ENCODE measurements at regions not wholly inside any gene's neighbourhood (a gene's known extent, or its start where the extent isn't known, plus 50 kb on each side); places are given as distances from the start of the nearest gene placed in this dataset.
A peak's percentile ranks its signal among the peaks of the same experiment; 100 is the strongest.
"Not testable (repeated sequence)": the region's sequence is repeated elsewhere in the genome, so short reads cannot be mapped to it uniquely, and the experiment has no call there.

GRCh38 chr12:25386831-25387731 is 136.4 kb upstream of the KRAS start:
- intact Hi-C loops (cut with DNase I), result no loop called here
- DNase-seq, result peak; percentile 84
- peak; percentile 39 to 51 for ATAC-seq

GRCh38 chr12:25384893-25385248 is 134.1 kb upstream of the KRAS start:
- intact Hi-C loops (cut with DNase I), result no loop called here
- DNase-seq (no peak), ATAC-seq (no peak)

- DNase-seq, result no peak
- no peak for ATAC-seq
- intact Hi-C loops (cut with DNase I), result no loop called here
Observed at GRCh38 chr12:25384038-25384892, 133.5 kb upstream of the KRAS start.

GRCh38 chr12:25382311-25383106 is 131.8 kb upstream of the KRAS start:
- ATAC-seq (no peak), DNase-seq (no peak)
- intact Hi-C loops (cut with DNase I), result no loop called here

DNA sequence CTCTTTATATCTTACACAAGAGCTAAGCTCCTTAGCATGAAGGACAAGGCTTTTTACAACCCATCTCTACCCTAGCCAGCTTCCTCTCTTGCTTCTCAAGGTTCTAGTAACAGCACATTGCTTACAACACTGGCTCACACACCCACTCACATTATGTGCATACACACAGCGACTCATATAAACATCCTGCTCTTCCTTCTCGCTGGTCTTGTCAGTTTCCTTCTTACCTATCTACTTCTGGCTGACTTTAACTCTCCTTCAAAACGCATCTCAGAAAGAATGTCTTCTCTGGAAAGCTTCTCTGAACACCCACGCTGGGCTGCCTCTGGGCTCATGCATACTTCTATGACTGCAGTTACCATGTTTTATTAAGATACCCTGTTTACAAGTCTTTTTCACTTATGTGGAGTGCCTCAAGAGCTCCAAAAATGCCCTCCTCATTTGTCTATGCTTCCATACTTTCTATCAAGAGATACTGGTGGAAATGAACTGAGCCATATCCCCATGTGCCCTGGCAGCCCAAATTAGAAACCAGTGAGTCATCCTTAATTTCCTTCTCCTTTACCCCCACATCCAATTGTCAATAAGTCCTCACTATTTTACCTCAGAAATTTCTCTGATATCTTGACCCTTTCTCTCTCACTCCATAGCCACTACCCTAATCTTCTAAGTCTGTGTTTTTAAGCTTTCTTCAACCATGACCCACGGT is 126.9 kb upstream of the KRAS start:
- intact Hi-C loops (cut with DNase I), result no loop called here
- ATAC-seq (peak in 1 of 2 donors; percentile 38), DNase-seq (no peak)

GRCh38 chr12:25376985-25377384 is 126.3 kb upstream of the KRAS start:
- intact Hi-C loops (cut with DNase I), result no loop called here
- ATAC-seq (no peak), DNase-seq (no peak)

DNA sequence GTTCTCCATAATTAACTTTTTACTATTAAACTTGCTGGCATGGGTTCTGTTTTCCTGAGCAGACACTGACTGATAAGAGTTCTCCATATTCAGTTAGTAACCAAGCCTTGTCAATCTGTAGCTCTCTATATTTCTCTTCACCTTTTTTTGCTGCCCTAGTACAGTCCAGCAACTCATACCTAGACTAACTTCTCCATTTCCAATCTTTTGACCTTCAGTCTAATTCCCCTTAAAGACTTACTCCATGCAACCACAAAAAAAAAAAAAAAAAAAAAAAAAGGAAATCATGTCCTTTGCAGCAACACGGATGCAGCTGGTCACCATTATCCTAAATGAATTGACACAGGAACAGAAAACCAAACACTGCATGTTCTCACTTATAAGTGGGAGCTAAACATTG is 125.7 kb upstream of the KRAS start:
- DNase-seq (no peak), ATAC-seq (no peak)
- intact Hi-C loops (cut with DNase I), result no loop called here

DNA sequence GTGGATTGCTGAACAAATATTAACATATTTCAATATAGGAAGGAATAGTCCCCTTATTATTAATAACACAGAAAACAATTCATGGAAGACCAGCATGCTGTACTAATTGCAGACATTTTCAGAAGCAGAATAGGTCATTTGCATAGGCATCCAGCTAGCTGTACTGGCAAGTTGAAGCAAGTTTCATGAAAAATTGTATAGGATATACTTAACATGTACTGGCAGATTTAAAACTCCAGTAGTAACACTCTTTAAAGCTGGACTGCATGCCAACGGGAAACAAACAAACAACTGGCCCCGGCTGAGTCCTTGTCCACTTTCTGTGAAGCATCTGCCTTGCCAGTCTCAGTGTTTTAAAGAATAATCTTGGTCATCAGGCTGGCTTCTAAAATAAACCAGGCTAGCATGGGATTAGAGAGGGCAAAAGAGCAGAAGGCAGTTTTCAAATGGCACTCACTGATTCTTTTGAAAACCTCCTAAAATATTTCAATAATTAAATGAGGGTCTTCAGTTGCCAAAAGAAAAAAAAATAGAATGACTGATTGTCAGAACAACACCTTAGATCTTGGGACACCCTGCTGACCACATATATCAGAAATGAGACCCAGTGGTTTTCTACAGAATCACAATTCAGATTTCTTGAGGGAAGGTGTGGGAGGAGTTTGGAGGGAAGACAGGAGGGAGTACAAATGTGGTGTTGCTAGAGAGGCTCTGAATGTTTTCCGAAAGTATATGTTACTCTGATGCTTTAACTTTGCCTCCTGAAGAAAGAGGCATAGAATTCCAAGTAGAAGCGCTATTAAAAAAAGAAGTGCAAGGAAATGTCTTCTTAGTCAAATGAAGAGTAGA is 122.5 kb upstream of the KRAS start:
- DNase-seq (no peak), ATAC-seq (no peak)
- intact Hi-C loops (cut with DNase I), result no loop called here

DNA sequence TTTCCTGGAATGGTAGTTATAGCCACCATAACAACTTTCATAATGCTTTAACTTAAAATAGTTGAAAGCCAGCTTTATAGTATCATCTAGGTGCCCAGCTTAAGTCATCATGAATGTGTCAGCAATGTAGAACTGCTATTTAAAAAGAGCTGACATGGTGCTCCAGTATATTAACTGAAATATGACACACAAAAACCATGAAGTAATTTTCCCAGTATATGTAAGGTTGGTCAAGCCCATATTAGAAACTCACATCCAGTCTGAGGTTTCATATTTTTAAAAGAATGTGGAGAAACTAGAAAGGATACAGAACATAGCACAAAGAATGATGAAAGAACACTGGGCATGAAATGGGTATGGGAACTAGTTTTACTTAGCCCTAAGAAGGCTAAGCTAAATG is 121.3 kb upstream of the KRAS start:
- no peak for ATAC-seq
- no peak for DNase-seq
- intact Hi-C loops (cut with DNase I), result no loop called here

DNA sequence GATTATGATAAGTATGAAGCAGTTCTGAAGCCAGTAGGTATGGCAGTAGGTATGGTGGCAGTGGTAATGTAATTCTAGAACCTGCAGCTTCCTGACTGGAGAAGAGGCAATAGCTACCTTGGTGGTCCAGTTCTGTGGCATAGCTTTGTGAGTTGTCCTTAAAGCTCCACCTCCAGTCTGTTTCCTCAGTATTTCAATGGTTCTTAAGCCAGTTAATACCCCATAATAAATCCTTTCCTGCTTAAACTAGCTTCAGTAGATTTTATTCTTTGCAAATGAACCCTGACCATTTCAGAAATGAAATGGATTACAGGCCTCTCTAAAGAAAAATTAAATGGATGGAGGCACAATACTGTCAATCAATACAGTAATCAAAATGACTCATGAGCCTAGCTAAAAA is 117.8 kb upstream of the KRAS start:
- ATAC-seq (no peak), DNase-seq (no peak)
- intact Hi-C loops (cut with DNase I), result no loop called here

DNA sequence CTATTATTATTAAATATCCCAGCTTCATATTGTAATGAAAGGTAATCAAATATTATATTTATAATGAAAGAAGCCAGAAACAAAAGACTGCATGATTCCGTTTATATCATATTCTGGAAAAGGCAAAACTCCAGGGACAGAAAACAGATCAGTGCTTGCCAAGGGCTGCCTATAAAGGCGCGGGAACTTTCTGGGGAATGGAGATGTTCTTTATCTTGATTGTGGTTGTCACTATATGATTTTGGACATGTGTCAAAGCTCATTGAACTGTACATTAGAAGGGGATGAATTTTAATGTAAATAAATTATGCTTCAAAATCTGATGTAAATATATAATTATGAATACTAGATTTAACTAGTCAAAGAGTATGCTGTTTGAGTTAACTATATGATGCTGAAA is 115.4 kb upstream of the KRAS start:
- DNase-seq, result no peak
- ATAC-seq, result no peak
- intact Hi-C loops (cut with DNase I), result no loop called here

DNA sequence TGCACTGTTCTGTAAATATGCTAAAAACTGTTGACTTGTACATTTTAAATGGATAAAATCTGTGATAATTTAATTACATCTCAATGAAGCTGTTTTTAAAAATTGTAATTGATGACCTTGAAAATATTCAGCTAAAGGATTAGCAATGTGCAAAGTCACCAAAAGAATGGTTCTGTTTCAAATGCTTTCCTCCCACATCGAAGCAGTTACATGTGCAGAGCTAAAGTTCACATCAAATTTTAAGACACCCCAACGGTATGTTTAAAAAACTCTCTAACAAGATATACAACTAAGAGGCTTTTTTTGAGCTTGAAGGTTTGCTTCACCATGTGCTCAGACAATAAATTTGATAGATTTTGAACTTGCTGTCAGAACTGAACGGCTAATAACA is 114.6 kb upstream of the KRAS start:
- intact Hi-C loops (cut with DNase I), result no loop called here
- no peak for ATAC-seq
- no peak for DNase-seq

GRCh38 chr12:25364529-25365339 is 114.0 kb upstream of the KRAS start:
- DNase-seq, result no peak
- no peak for ATAC-seq
- intact Hi-C loops (cut with DNase I), result no loop called here

GRCh38 chr12:25362646-25363045 is 111.9 kb upstream of the KRAS start:
- intact Hi-C loops (cut with DNase I), result no loop called here
- ATAC-seq (no peak), DNase-seq (no peak)

DNA sequence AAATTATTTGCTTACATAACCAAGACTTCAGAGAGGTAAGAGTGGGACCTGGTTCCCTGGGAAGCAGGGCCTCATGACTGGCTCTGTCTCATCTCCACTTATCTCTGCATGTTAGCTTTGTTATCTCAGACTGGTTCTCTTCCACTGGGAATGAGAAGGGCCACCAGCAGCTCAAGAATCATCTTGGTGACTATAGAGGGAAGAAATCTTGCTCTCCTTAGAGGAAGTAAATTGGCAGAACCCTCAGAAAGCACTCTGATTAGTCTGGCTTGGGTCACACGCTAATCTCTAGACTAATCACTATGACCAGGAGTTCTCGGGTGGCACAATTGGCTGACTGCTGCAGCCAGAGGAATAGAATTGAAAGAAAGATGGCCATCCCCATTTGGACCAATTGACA is 110.8 kb upstream of the KRAS start:
- intact Hi-C loops (cut with DNase I), result no loop called here
- ATAC-seq, result no peak
- DNase-seq, result no peak

DNA sequence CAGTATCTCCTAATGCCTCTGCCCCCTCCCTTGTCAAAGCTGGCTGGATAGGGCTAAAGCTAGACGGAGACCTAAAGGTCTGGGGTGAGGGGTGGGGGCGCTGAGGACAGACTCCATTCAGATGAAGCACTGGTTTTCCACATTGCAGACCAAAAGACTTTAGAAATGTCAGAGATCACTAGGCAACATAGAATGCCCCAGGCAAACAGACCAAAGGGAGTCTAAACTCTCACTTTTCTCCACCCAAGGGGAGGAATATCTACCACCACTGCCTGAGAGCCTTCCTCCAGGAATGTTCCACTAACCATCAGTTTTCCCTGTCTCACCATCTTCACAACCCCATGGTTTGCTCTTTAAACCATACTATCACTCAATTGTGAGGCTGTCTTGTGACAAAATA is 106.9 kb upstream of the KRAS start:
- intact Hi-C loops (cut with DNase I), result loop anchor here in 1 of 2 donors (10.0 kb wide), 1 partner anchor 63 kb away; no protein-coding TSS in a partner anchor
- ATAC-seq (no peak), DNase-seq (no peak)

DNA sequence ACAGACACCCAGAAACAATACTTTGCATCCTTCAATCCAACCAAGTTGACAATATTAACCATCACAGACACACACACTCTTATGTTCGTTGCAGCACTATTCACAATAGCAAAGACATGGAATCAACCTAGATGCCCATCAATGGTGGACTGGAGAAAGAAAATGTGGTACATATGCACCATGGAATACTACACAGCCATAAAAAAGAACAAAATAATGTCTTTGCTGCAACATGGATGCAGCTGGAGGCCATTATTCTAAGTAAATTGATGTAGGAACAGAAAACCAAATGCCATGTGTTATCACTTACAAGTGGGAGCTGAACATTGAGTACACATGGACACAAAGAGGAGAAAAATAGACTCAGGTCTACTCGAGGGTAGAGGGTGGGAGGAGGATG is 102.2 kb upstream of the KRAS start:
- DNase-seq, ATAC-seq: not testable (repeated sequence)
- intact Hi-C loops (cut with DNase I), result loop anchor here in 1 of 2 donors (10.0 kb wide), 1 partner anchor 58 kb away; no protein-coding TSS in a partner anchor
